ENCODE measurements at regions not wholly inside any gene's neighbourhood (a gene's known extent, or its start where the extent isn't known, plus 50 kb on each side); places are given as distances from the start of the nearest gene placed in this dataset.

GRCh38 chr4:101669832-101670188 is 120.7 kb upstream of the BANK1 start:
- H3K4me2 ChIP-seq (ENCODE audit: low read length) = no peak overlapping the region

GRCh38 chr4:101669138-101669831 is 121.2 kb upstream of the BANK1 start:
- TF ChIP-seq CTCF (IDR thresholded peaks at IDR 0.05) = no peak
- Histone ChIP-seq H3K79me2 (no peaks in the 10 kb centered on the region), H3K4me2 (ENCODE audit: low read length) (no peak overlapping the region), H3K9ac (no peak overlapping the region), H3K27ac (no peak overlapping the region), H3K9me3 (ENCODE audit: control insufficient read depth, low read length) (no peaks in the 10 kb centered on the region), H3K4me3 (ENCODE audit: low read depth, low read length) (no peak overlapping the region), H3K36me3 (ENCODE audit: control insufficient read depth, insufficient read depth, low read length) (no peaks in the 10 kb centered on the region), H3K4me1 (no peaks in the 10 kb centered on the region), H2AFZ (no peak overlapping the region), H3K27me3 (ENCODE audit: control insufficient read depth, insufficient read depth, low read length) (no peaks in the 10 kb centered on the region)

More at GRCh38 chr4:101669832-101670188, 120.7 kb upstream of the BANK1 start:
- Histone ChIP-seq H3K27ac (no peak overlapping the region), H3K79me2 (no peaks in the 10 kb centered on the region), H3K27me3 (ENCODE audit: control insufficient read depth, insufficient read depth, low read length) (no peaks in the 10 kb centered on the region), H2AFZ (no peak overlapping the region), H3K4me3 (ENCODE audit: low read depth, low read length) (no peak overlapping the region), H3K9me3 (ENCODE audit: control insufficient read depth, low read length) (no peaks in the 10 kb centered on the region), H3K4me1 (no peaks in the 10 kb centered on the region), H3K9ac (no peak overlapping the region), H3K36me3 (ENCODE audit: control insufficient read depth, insufficient read depth, low read length) (no peaks in the 10 kb centered on the region)
- TF ChIP-seq CTCF (IDR thresholded peaks at IDR 0.05) = no peak

GRCh38 chr4:101667348-101667747 is 123.2 kb upstream of the BANK1 start:
- H3K27ac ChIP-seq = no peak overlapping the region
- no peak overlapping the region for H2AFZ ChIP-seq
- TF ChIP-seq CTCF (IDR thresholded peaks at IDR 0.05) = no peak
- H3K79me2 ChIP-seq = no peaks in the 10 kb centered on the region
- no peaks in the 10 kb centered on the region for H3K27me3 ChIP-seq (ENCODE audit: control insufficient read depth, insufficient read depth, low read length)
- no peak overlapping the region for H3K4me3 ChIP-seq (ENCODE audit: low read depth, low read length)
- H3K4me1 ChIP-seq = no peaks in the 10 kb centered on the region
- no peak overlapping the region for H3K4me2 ChIP-seq (ENCODE audit: low read length)
- no peaks in the 10 kb centered on the region for H3K9me3 ChIP-seq (ENCODE audit: control insufficient read depth, low read length)
- no peaks in the 10 kb centered on the region for H3K36me3 ChIP-seq (ENCODE audit: control insufficient read depth, insufficient read depth, low read length)
- H3K9ac ChIP-seq = no peak overlapping the region

- Histone ChIP-seq H3K9ac (no peak overlapping the region), H3K4me2 (ENCODE audit: low read length) (no peak overlapping the region), H3K27ac (no peak overlapping the region), H3K27me3 (ENCODE audit: control insufficient read depth, insufficient read depth, low read length) (no peaks in the 10 kb centered on the region), H3K4me3 (ENCODE audit: low read depth, low read length) (no peak overlapping the region), H3K9me3 (ENCODE audit: control insufficient read depth, low read length) (no peaks in the 10 kb centered on the region), H3K79me2 (no peaks in the 10 kb centered on the region), H3K4me1 (no peaks in the 10 kb centered on the region), H2AFZ (no peak overlapping the region), H3K36me3 (ENCODE audit: control insufficient read depth, insufficient read depth, low read length) (no peaks in the 10 kb centered on the region)
- TF ChIP-seq CTCF (IDR thresholded peaks at IDR 0.05) = no peak
These were observed 129.9 kb upstream of the BANK1 start for GRCh38 chr4:101660607-101661006.

- no peaks in the 10 kb centered on the region for H3K4me1 ChIP-seq
- no peaks in the 10 kb centered on the region for H3K27me3 ChIP-seq (ENCODE audit: control insufficient read depth, insufficient read depth, low read length)
These were observed 134.7 kb upstream of the BANK1 start for GRCh38 chr4:101655857-101656256.

More at GRCh38 chr4:101655857-101656256, 134.7 kb upstream of the BANK1 start:
- Histone ChIP-seq H3K4me2 (ENCODE audit: low read length) (no peak overlapping the region), H3K9ac (no peak overlapping the region), H3K79me2 (no peaks in the 10 kb centered on the region), H2AFZ (no peak overlapping the region), H3K36me3 (ENCODE audit: control insufficient read depth, insufficient read depth, low read length) (no peaks in the 10 kb centered on the region), H3K9me3 (ENCODE audit: control insufficient read depth, low read length) (no peaks in the 10 kb centered on the region), H3K4me3 (ENCODE audit: low read depth, low read length) (no peak overlapping the region), H3K27ac (no peak overlapping the region)
- TF ChIP-seq CTCF (IDR thresholded peaks at IDR 0.05) = no peak
